Gastroesophageal sphincter (tissue), 4 donors: ENCODE measurements at regions not wholly inside any gene's neighbourhood (a gene's known extent, or its start where the extent isn't known, plus 50 kb on each side); places are given as distances from the start of the nearest gene placed in this dataset.

ENCODE experiments used
- ATAC-seq: fragments of 150-250 bp; one replicate; pipeline ENCODE4 v1.9.1; 2016; ENCODE audit warnings: mild to moderate bottlenecking, moderate library complexity
- H3K27ac ChIP-seq, 4 donors: fragments of 200-600 bp; sonication (generic) in 3 of 4; 1 replicate in 3 of 4; 2 replicates in 1 of 4; pipeline ENCODE4 v1.5.1; 2016 to 2019
- H3K27me3 ChIP-seq: fragments of 200-600 bp; sonication (generic); one replicate; pipeline ENCODE4 v1.5.1; 2019
- H3K36me3 ChIP-seq, 2 donors: fragments of 200-600 bp; sonication (generic); one replicate each; pipeline ENCODE4 v1.5.1; 2019; ENCODE audit warnings: control low read depth in 1 of 2
- H3K4me1 ChIP-seq, 3 donors: fragments of 200-600 bp; sonication (generic); 1 replicate in 2 of 3; 2 replicates in 1 of 3; pipeline ENCODE4 v1.5.1; 2016 to 2019; ENCODE audit warnings: control low read depth in 2 of 3
- H3K4me3 ChIP-seq, 2 donors: fragments of 200-600 bp; sonication (generic); one replicate each; pipeline ENCODE4 v1.5.1; 2019; ENCODE audit warnings: mild to moderate bottlenecking in 1 of 2, moderate library complexity in 1 of 2
- H3K9me3 ChIP-seq, 3 donors: fragments of 200-600 bp; sonication (generic); one replicate each; pipeline ENCODE4 v1.5.1; 2017 to 2019; ENCODE audit warnings: control low read depth in 2 of 3
- CTCF ChIP-seq, 4 experiments: fragments of 200-600 bp in 2 of 4; fragments of 450-650 bp in 2 of 4; sonication (generic) in 1 of 4; IDR thresholded peaks; one replicate each; pipeline ENCODE4 v1.5.1; 2017 to 2019; ENCODE audit warnings: antibody characterized with exemption in 4 of 4, mild to moderate bottlenecking in 2 of 4, moderate library complexity in 2 of 4
- EP300 ChIP-seq: sonication (generic); formaldehyde crosslinking; IDR thresholded peaks from one replicate; pipeline ENCODE4 v1.6.1; 2017; ENCODE audit warnings: antibody characterized with exemption, mild to moderate bottlenecking
- POLR2A ChIP-seq, 2 donors: fragments of 450-650 bp; IDR thresholded peaks; one replicate each; pipeline ENCODE4 v1.6.1; 2017; ENCODE audit warnings: antibody characterized with exemption in 2 of 2, mild to moderate bottlenecking in 2 of 2, moderate library complexity in 1 of 2
- POLR2AphosphoS5 ChIP-seq: sonication (generic); formaldehyde crosslinking; IDR thresholded peaks from one replicate; pipeline ENCODE4 v1.6.1; 2017; ENCODE audit warnings: antibody characterized with exemption
- WGBS, 2 donors: methylation state at CpG; one replicate each; pipeline ENCODE4 v1.1.5; 2018; ENCODE audit warnings: low coverage in 1 of 2; 5-methylcytosine and 5-hydroxymethylcytosine counted together

GRCh38 chr5:124059200-124059599, 547.2 kb downstream of the CSNK1G3 start:
- TF ChIP-seq POLR2AphosphoS5 (no peak), CTCF (IDR thresholded peaks at IDR 0.05) (no peak), POLR2A (IDR thresholded peaks at IDR 0.05) (no peak), EP300 (no peak)
- Histone ChIP-seq H3K36me3 (no peaks in the 10 kb centered on the region), H3K4me1 (peaks cover 0 to 32% (median 3%) of the 10 kb centered on the region in 3 donors), H3K27me3 (no peaks in the 10 kb centered on the region), H3K4me3 (no peak overlapping the region), H3K9me3 (no peaks in the 10 kb centered on the region), H3K27ac (no peak overlapping the region)
- ATAC-seq = no peak
- 92 to 100% methylated on average over 2 to 3 of the region's 3 CpGs for WGBS, 2 donors

GRCh38 chr5:124057724-124058231, 545.8 kb downstream of the CSNK1G3 start:
- H3K4me3 ChIP-seq = peak overlapping the region in 1 of 2 donors; percentile 7

DNA sequence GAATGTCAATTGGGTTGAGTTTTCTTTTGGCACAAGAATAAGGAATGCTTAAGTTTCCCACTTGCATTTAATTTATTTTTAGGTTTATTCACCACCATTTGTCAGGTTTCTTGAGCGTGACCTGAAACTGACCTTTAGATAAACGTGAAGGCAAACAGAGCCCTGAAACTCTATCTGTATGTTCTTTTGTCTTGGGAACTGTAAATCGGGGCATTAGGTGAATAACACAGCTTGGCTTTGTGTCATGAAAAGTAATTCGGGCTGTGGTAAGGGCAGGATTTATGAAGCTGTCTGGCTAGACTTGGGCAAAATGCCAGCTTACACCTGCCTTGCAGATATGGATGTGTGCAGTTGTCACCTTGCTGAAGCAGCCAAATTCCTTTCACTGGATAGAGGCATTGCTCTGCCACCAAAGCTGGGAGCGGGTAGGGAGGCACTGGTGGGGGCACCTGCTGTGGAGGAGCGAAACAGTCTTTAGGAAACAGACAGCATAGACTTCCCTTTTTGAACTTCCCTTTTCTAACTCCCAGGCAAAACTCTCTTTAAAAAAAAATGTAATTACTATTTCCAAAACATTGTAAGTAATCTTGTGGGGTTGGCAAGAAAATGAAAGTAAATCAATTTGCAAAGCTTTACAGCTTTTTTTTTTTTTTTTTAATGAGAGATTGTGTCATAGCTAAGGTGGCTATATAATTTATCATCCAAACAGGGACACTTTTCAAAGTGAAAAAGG, 545.2 kb downstream of the CSNK1G3 start:
- no peak for ATAC-seq
- Histone ChIP-seq H3K9me3 (no peaks in the 10 kb centered on the region), H3K27ac (no peak overlapping the region), H3K36me3 (no peaks in the 10 kb centered on the region), H3K4me1 (peaks cover 0 to 32% (median 3%) of the 10 kb centered on the region in 3 donors), H3K4me3 (peak overlapping the region in 1 of 2 donors; percentile 7), H3K27me3 (no peaks in the 10 kb centered on the region)
- 30 to 39% methylated on average over 4 to 5 of the region's 6 CpGs for WGBS, 2 donors
- TF ChIP-seq POLR2AphosphoS5 (no peak), CTCF (IDR thresholded peaks at IDR 0.05) (no peak), POLR2A (IDR thresholded peaks at IDR 0.05) (no peak), EP300 (no peak)

More at GRCh38 chr5:124057724-124058231, 545.8 kb downstream of the CSNK1G3 start:
- Histone ChIP-seq H3K4me1 (peaks cover 0 to 32% (median 3%) of the 10 kb centered on the region in 3 donors), H3K9me3 (no peaks in the 10 kb centered on the region), H3K27ac (no peak overlapping the region), H3K27me3 (no peaks in the 10 kb centered on the region), H3K36me3 (no peaks in the 10 kb centered on the region)
- no peak for ATAC-seq
- TF ChIP-seq POLR2A (IDR thresholded peaks at IDR 0.05) = no peak
- TF ChIP-seq POLR2AphosphoS5 = no peak
- TF ChIP-seq CTCF (IDR thresholded peaks at IDR 0.05) = no peak
- TF ChIP-seq EP300 = no peak
- WGBS, 2 donors = 28 to 34% methylated on average over 4 of the region's 4 CpGs

DNA sequence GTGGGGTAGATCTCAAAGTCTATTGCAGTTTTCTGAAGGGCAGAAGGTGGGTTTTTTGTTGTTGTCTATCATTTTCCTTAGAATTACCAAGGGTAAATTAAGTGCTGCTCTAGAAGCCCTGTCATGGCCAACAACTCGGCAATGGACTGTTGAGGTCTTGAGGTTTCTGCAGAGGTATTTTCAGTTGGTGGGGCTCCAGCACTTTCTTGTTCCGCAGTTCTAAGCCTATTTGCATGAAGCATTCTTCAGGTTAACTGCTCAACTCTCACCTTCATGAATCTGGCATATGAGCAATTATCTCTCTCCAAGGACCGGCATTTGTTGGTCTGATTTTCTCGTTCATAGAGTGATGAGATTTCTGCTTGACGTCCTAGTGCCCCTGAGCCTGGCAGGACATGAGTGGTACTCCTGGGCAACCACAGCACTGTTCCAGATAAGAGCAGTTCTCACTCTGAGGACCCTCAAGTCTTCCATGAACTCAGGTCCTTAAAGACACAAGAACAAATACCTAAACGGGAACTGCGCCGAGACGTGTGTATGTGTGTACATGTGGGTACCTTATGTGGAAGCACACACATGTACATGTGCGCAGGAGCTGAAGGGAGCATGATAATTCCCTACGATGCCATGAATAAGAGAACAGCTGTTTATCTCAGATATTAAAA, 544.5 kb downstream of the CSNK1G3 start:
- 57 to 71% methylated on average over 2 to 5 of the region's 11 CpGs for WGBS, 2 donors
- no peak for ATAC-seq
- Histone ChIP-seq H3K36me3 (no peaks in the 10 kb centered on the region), H3K4me3 (no peak overlapping the region), H3K4me1 (peaks cover 0 to 25% (median 3%) of the 10 kb centered on the region in 3 donors), H3K9me3 (no peaks in the 10 kb centered on the region), H3K27ac (no peak overlapping the region), H3K27me3 (no peaks in the 10 kb centered on the region)
- TF ChIP-seq POLR2A (IDR thresholded peaks at IDR 0.05) (no peak), CTCF (IDR thresholded peaks at IDR 0.05) (no peak), EP300 (no peak), POLR2AphosphoS5 (no peak)
